SJSA1 (cell line): ENCODE measurements at regions not wholly inside any gene's neighbourhood (a gene's known extent, or its start where the extent isn't known, plus 50 kb on each side); places are given as distances from the start of the nearest gene placed in this dataset.
A peak's percentile ranks its signal among the peaks of the same experiment; 100 is the strongest.

Experiments used
- DNase-seq, 2 experiments: peaks; one replicate each; pipeline ENCODE4 v3.0.0-alpha.2; 2015 to 2020; ENCODE audit warnings: low spot score in 2 of 2, low read depth in 1 of 2
- H3K27ac ChIP-seq: fragments of 250-450 bp; sonication (Bioruptor Pico); 2 replicates; pipeline ENCODE4 v1.5.1; 2020; ENCODE audit warnings: mild to moderate bottlenecking, moderate library complexity
- H3K27me3 ChIP-seq: fragments of 250-450 bp; sonication (Bioruptor Pico); replicated peaks from 2 replicates; pipeline ENCODE4 v1.5.1; 2020; ENCODE audit warnings: mild to moderate bottlenecking, moderate library complexity
- H3K36me3 ChIP-seq: fragments of 250-450 bp; sonication (Bioruptor Pico); 2 replicates; pipeline ENCODE4 v1.5.1; 2020; ENCODE audit warnings: mild to moderate bottlenecking
- H3K4me1 ChIP-seq: fragments of 250-450 bp; sonication (Bioruptor Pico); replicated peaks from 2 replicates; pipeline ENCODE4 v1.6.1; 2021; ENCODE audit warnings: mild to moderate bottlenecking
- H3K4me3 ChIP-seq: fragments of 250-450 bp; sonication (Bioruptor Pico); 2 replicates; pipeline ENCODE4 v1.5.1; 2020; ENCODE audit warnings: mild to moderate bottlenecking
- H3K9me3 ChIP-seq: fragments of 250-450 bp; sonication (Bioruptor Pico); replicated peaks from 2 replicates; pipeline ENCODE4 v1.5.1; 2020; ENCODE audit warnings: mild to moderate bottlenecking

- H3K27ac ChIP-seq = no peak overlapping the region
- H3K36me3 ChIP-seq = no peaks in the 10 kb centered on the region
- DNase-seq = no peak
- H3K9me3 ChIP-seq = no peaks in the 10 kb centered on the region
- no peaks in the 10 kb centered on the region for H3K27me3 ChIP-seq
- peaks cover 33% of the 10 kb centered on the region for H3K4me1 ChIP-seq
- H3K4me3 ChIP-seq = no peak overlapping the region
Measured at GRCh38 chr2:20139407-20140172, 85.3 kb downstream of the SDC1 start.

- no peak overlapping the region for H3K4me3 ChIP-seq
- no peak for DNase-seq
Measured at GRCh38 chr2:20138696-20139095, 86.2 kb downstream of the SDC1 start.

GRCh38 chr2:20137884-20138283 lies 86.5 kb upstream of the LAPTM4A start:
- no peaks in the 10 kb centered on the region for H3K36me3 ChIP-seq
- peaks cover 27% of the 10 kb centered on the region for H3K4me1 ChIP-seq
- H3K9me3 ChIP-seq = no peaks in the 10 kb centered on the region
- H3K4me3 ChIP-seq = no peak overlapping the region
- no peak overlapping the region for H3K27ac ChIP-seq
- H3K27me3 ChIP-seq = no peaks in the 10 kb centered on the region
- DNase-seq = no peak

More at GRCh38 chr2:20138696-20139095, 86.2 kb downstream of the SDC1 start:
- no peaks in the 10 kb centered on the region for H3K27me3 ChIP-seq
- no peaks in the 10 kb centered on the region for H3K9me3 ChIP-seq
- H3K36me3 ChIP-seq = no peaks in the 10 kb centered on the region
- no peak overlapping the region for H3K27ac ChIP-seq
- H3K4me1 ChIP-seq = peaks cover 33% of the 10 kb centered on the region

GRCh38 chr2:20137131-20137571 lies 85.7 kb upstream of the LAPTM4A start:
- H3K27ac ChIP-seq = no peak overlapping the region

GRCh38 chr2:20136149-20136548 lies 84.7 kb upstream of the LAPTM4A start:
- peaks cover 30% of the 10 kb centered on the region for H3K4me1 ChIP-seq
- DNase-seq = no peak
- no peaks in the 10 kb centered on the region for H3K36me3 ChIP-seq
- no peaks in the 10 kb centered on the region for H3K9me3 ChIP-seq
- no peak overlapping the region for H3K4me3 ChIP-seq
- H3K27me3 ChIP-seq = no peaks in the 10 kb centered on the region
- no peak overlapping the region for H3K27ac ChIP-seq

More at GRCh38 chr2:20137131-20137571, 85.7 kb upstream of the LAPTM4A start:
- Histone ChIP-seq H3K27me3 (no peaks in the 10 kb centered on the region), H3K36me3 (no peaks in the 10 kb centered on the region), H3K4me3 (no peak overlapping the region), H3K4me1 (peaks cover 31% of the 10 kb centered on the region), H3K9me3 (no peaks in the 10 kb centered on the region)
- DNase-seq = no peak

GRCh38 chr2:20135631-20136050 lies 84.2 kb upstream of the LAPTM4A start:
- H3K4me3 ChIP-seq = no peak overlapping the region
- H3K27ac ChIP-seq = no peak overlapping the region
- no peaks in the 10 kb centered on the region for H3K9me3 ChIP-seq
- DNase-seq = peak; percentile 56 to 78
- H3K36me3 ChIP-seq = no peaks in the 10 kb centered on the region
- no peaks in the 10 kb centered on the region for H3K27me3 ChIP-seq
- peaks cover 30% of the 10 kb centered on the region for H3K4me1 ChIP-seq

- no peaks in the 10 kb centered on the region for H3K9me3 ChIP-seq
Measured at GRCh38 chr2:20132990-20133535, 81.6 kb upstream of the LAPTM4A start.

GRCh38 chr2:20130821-20131645 lies 79.6 kb upstream of the LAPTM4A start:
- peak; percentile 81 to 94 for DNase-seq
- peak overlapping the region; percentile 73 for H3K27ac ChIP-seq
- no peak overlapping the region for H3K4me3 ChIP-seq
- H3K36me3 ChIP-seq = no peaks in the 10 kb centered on the region
- H3K9me3 ChIP-seq = no peaks in the 10 kb centered on the region
- no peaks in the 10 kb centered on the region for H3K27me3 ChIP-seq
- H3K4me1 ChIP-seq = peaks cover 42% of the 10 kb centered on the region

More at GRCh38 chr2:20132990-20133535, 81.6 kb upstream of the LAPTM4A start:
- no peak overlapping the region for H3K4me3 ChIP-seq
- no peak overlapping the region for H3K27ac ChIP-seq
- peaks cover 36% of the 10 kb centered on the region for H3K4me1 ChIP-seq
- DNase-seq = no peak
- H3K36me3 ChIP-seq = no peaks in the 10 kb centered on the region
- H3K27me3 ChIP-seq = no peaks in the 10 kb centered on the region

GRCh38 chr2:20130160-20130560 lies 78.7 kb upstream of the LAPTM4A start:
- peak overlapping the region; percentile 73; the same call in 1 of the 2 replicates for H3K27ac ChIP-seq
- peaks cover 45% of the 10 kb centered on the region for H3K4me1 ChIP-seq
- H3K4me3 ChIP-seq = no peak overlapping the region
- no peak for DNase-seq
- H3K27me3 ChIP-seq = no peaks in the 10 kb centered on the region
- no peaks in the 10 kb centered on the region for H3K9me3 ChIP-seq
- H3K36me3 ChIP-seq = no peaks in the 10 kb centered on the region

- Histone ChIP-seq H3K27ac (no peak overlapping the region), H3K9me3 (no peaks in the 10 kb centered on the region), H3K4me1 (peaks cover 50% of the 10 kb centered on the region), H3K4me3 (no peak overlapping the region), H3K27me3 (no peaks in the 10 kb centered on the region), H3K36me3 (no peaks in the 10 kb centered on the region)
- no peak for DNase-seq
Measured at GRCh38 chr2:20129331-20130159, 78.1 kb upstream of the LAPTM4A start.

- no peak for DNase-seq
- peaks cover 50% of the 10 kb centered on the region for H3K4me1 ChIP-seq
- no peaks in the 10 kb centered on the region for H3K9me3 ChIP-seq
- no peaks in the 10 kb centered on the region for H3K27me3 ChIP-seq
- no peak overlapping the region for H3K27ac ChIP-seq
- H3K36me3 ChIP-seq = no peaks in the 10 kb centered on the region
- no peak overlapping the region for H3K4me3 ChIP-seq
Measured at GRCh38 chr2:20128506-20129330, 77.3 kb upstream of the LAPTM4A start.

GRCh38 chr2:20126469-20126868 lies 75.0 kb upstream of the LAPTM4A start:
- no peak for DNase-seq
- Histone ChIP-seq H3K4me1 (peaks cover 39% of the 10 kb centered on the region), H3K4me3 (no peak overlapping the region), H3K27ac (no peak overlapping the region), H3K9me3 (no peaks in the 10 kb centered on the region), H3K36me3 (no peaks in the 10 kb centered on the region), H3K27me3 (no peaks in the 10 kb centered on the region)
